Spleen (tissue), 11 donors: ENCODE measurements at regions not wholly inside any gene's neighbourhood (a gene's known extent, or its start where the extent isn't known, plus 50 kb on each side); places are given as distances from the start of the nearest gene placed in this dataset.

Experiments
- DNase-seq: peaks from one replicate; pipeline ENCODE4 v3.0.0-alpha.2; 2020
- H3K27ac ChIP-seq, 8 donors: fragments of 200-600 bp; sonication (generic) in 7 of 8; 1 replicate in 4 of 8; 2 replicates in 4 of 8; pipeline versions ENCODE4 v1.5.0 to v1.8.0; 2016 to 2021; ENCODE audit warnings: inconsistent platforms in 4 of 8, mild to moderate bottlenecking in 4 of 8, moderate library complexity in 1 of 8
- H3K27me3 ChIP-seq, 7 donors: fragments of 200-600 bp; sonication (generic) in 6 of 7; replicated peaks in 1 of 7; 1 replicate in 4 of 7; 2 replicates in 3 of 7; pipeline versions ENCODE4 v1.5.0 to v1.8.0; 2016 to 2021; ENCODE audit warnings: inconsistent platforms in 3 of 7, mild to moderate bottlenecking in 1 of 7
- H3K36me3 ChIP-seq, 6 donors: fragments of 200-600 bp; sonication (generic) in 5 of 6; 1 replicate in 4 of 6; 2 replicates in 2 of 6; pipeline versions ENCODE4 v1.5.0 to v1.8.0; 2016 to 2021; ENCODE audit warnings: inconsistent platforms in 2 of 6
- H3K4me1 ChIP-seq, 6 donors: fragments of 200-600 bp; sonication (generic) in 5 of 6; 1 replicate in 3 of 6; 2 replicates in 3 of 6; pipeline versions ENCODE4 v1.5.0 to v1.8.0; 2016 to 2021; ENCODE audit warnings: inconsistent platforms in 3 of 6
- H3K4me3 ChIP-seq, 8 donors: fragments of 200-600 bp; sonication (generic) in 7 of 8; 1 replicate in 4 of 8; 2 replicates in 4 of 8; pipeline versions ENCODE4 v1.5.0 to v1.8.0; 2016 to 2021; ENCODE audit warnings: inconsistent platforms in 4 of 8, mild to moderate bottlenecking in 4 of 8, moderate library complexity in 2 of 8
- H3K9me3 ChIP-seq, 8 donors: fragments of 200-600 bp; sonication (generic) in 7 of 8; 1 replicate in 4 of 8; 2 replicates in 4 of 8; pipeline versions ENCODE4 v1.5.0 to v1.8.0; 2016 to 2021; ENCODE audit warnings: inconsistent platforms in 4 of 8
- POLR2A ChIP-seq, 3 donors: fragments of 450-650 bp; IDR thresholded peaks; one replicate each; pipeline ENCODE4 v1.5.1; 2017; ENCODE audit warnings: antibody characterized with exemption in 3 of 3, mild to moderate bottlenecking in 1 of 3
- POLR2AphosphoS5 ChIP-seq, 3 donors: sonication (generic); formaldehyde crosslinking; IDR thresholded peaks; one replicate each; pipeline ENCODE4 v1.5.1; 2017; ENCODE audit warnings: antibody characterized with exemption in 3 of 3
- WGBS, 5 donors: extraction: QIAGEN DNeasy Blood & Tissue Kit in 3 of 5; methylation state at CpG; one replicate each; pipeline versions ENCODE4 v1.1.5 to v1.1.7; 2013 to 2018; 5-methylcytosine and 5-hydroxymethylcytosine counted together
- intact Hi-C: fragments of 100-400 bp; cut with DNase I; formaldehyde crosslinking; loops from one replicate; pipeline ENCODE4 v1.15.0; 2023; ENCODE audit warnings: low total_unique reads
- TF ChIP-seq, protein P1 (sequence below), 11 experiments: fragments of 200-600 bp in 7 of 11; fragments of 450-650 bp in 4 of 11; sonication (generic) in 4 of 11; IDR thresholded peaks in 8 of 11; conservative IDR thresholded peaks in 3 of 11; 1 replicate in 7 of 11; 2 replicates in 4 of 11; pipeline versions ENCODE4 v1.4.0 to v1.8.0; 2016 to 2021; ENCODE audit warnings: antibody characterized with exemption in 11 of 11, inconsistent platforms in 4 of 11, mild to moderate bottlenecking in 1 of 11
- donor health status: healthy with polysubstance abuse.
- donor health status: DM: no; HTN: no; CAD: no; lungs with moderate emphysema.
- donor health status: DM: no; HTN: no; CAD: no.
- donor health status: Bipolar disorder and iron deficiency.
- donor health status: healthy.
- donor health status: DM: no; HTN: no; CAD: no.
- donor health status: DM: yes; HTN: yes; CAD: no.

DNA sequence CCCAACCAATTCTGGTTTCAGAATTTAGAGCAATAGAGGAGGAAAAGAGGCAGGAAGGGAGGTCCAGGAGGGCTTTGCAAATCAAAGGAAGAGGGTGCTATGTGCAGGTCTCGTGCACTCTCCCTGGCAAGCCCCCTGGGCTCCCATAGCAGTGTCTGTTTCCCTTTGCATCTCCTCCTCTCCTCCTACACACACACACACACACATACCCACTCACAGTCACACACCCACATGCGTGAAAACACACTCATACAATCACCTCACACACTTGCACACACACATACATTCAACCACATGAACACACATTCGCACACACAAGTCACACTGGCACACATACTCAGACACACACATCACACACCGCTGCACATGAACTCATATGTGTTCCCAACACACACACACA is 105.3 kb downstream of the OAT start:
- TF ChIP-seq POLR2A (IDR thresholded peaks at IDR 0.05) (no peak), POLR2AphosphoS5 (IDR thresholded peaks at IDR 0.05) (no peak)
- TF ChIP-seq, protein P1, sequence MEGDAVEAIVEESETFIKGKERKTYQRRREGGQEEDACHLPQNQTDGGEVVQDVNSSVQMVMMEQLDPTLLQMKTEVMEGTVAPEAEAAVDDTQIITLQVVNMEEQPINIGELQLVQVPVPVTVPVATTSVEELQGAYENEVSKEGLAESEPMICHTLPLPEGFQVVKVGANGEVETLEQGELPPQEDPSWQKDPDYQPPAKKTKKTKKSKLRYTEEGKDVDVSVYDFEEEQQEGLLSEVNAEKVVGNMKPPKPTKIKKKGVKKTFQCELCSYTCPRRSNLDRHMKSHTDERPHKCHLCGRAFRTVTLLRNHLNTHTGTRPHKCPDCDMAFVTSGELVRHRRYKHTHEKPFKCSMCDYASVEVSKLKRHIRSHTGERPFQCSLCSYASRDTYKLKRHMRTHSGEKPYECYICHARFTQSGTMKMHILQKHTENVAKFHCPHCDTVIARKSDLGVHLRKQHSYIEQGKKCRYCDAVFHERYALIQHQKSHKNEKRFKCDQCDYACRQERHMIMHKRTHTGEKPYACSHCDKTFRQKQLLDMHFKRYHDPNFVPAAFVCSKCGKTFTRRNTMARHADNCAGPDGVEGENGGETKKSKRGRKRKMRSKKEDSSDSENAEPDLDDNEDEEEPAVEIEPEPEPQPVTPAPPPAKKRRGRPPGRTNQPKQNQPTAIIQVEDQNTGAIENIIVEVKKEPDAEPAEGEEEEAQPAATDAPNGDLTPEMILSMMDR (IDR thresholded peaks at IDR 0.05 in 8 of 11, conservative IDR thresholded peaks at IDR 0.05 in 3 of 11): no peak
- Histone ChIP-seq H3K4me3 (no peak overlapping the region), H3K27ac (no peak overlapping the region), H3K4me1 (no peaks in the 10 kb centered on the region), H3K36me3 (no peaks in the 10 kb centered on the region), H3K27me3 (no peaks in the 10 kb centered on the region), H3K9me3 (peaks cover 0 to 8% (median 0%) of the 10 kb centered on the region in 8 donors)
- WGBS, 5 donors: 79 to 96% (median 90%) methylated on average over 4 of the region's 4 CpGs
- intact Hi-C loops: no loop called here
- DNase-seq: peak; percentile 29

DNA sequence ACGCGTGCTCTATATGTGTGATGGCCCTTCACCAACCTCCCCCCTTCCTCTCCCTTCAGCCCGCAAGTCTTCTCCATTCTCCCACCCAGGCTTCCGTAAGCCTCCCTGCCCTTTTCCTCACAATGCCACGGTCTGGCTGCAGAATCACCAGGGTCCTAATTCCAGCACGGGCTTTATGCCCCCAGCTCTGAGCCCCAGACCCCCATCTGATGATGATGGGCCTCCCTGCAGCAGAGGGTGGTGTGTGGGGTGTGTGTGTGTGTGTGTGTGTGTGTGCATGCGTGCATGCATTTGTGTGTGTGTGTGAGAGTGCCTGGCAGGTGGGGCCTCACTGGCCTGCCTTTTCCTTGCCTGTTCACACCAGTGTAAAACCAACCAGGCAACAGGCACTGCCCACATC is 109.9 kb downstream of the OAT start:
- no peaks in the 10 kb centered on the region for H3K36me3 ChIP-seq
- H3K27ac ChIP-seq: no peak overlapping the region
- WGBS, 5 donors: 86 to 94% (median 91%) methylated on average over 7 of the region's 7 CpGs
- H3K27me3 ChIP-seq: no peaks in the 10 kb centered on the region
- TF ChIP-seq POLR2A (IDR thresholded peaks at IDR 0.05) (no peak), POLR2AphosphoS5 (IDR thresholded peaks at IDR 0.05) (no peak)
- TF ChIP-seq, protein P1 (IDR thresholded peaks at IDR 0.05 in 8 of 11, conservative IDR thresholded peaks at IDR 0.05 in 3 of 11): no peak
- no peak overlapping the region for H3K4me3 ChIP-seq
- H3K9me3 ChIP-seq: no peaks in the 10 kb centered on the region
- H3K4me1 ChIP-seq: peaks cover 0 to 9% (median 0%) of the 10 kb centered on the region in 6 donors
- DNase-seq: no peak
- intact Hi-C loops: no loop called here

DNA sequence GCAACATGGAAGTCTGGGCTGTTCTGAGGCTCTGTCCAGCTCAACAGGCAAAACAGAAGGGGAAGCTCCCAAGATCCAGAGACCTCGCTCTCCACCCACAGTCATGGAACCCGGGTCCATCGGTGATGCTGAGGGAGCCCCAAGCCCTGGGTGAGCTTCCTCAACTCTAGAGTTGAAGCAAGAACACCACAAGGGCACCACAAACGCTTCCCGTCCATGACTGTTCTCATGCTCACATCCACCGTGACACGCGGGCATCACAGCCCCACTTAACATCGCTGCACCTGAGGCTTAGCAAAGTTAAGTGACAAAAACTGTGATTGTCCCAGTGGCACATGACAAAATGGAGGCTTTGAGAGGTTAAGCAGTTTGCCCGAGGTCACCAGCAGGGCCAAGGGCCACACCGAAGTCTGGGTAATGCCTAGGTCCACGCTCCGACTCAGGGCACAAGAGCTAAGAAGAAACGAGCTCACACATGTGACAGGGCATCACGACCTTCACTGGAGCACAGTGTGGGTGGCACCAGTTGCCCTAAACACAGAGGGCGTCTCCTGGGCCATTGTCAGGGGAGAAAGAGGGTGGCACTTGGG is 110.6 kb downstream of the OAT start:
- no peaks in the 10 kb centered on the region for H3K9me3 ChIP-seq
- intact Hi-C loops: no loop called here
- whole genome bisulfite sequencing, 5 donors: 79 to 94% (median 85%) methylated on average over 14 to 16 of the region's 16 CpGs
- TF ChIP-seq, protein P1 (IDR thresholded peaks at IDR 0.05 in 8 of 11, conservative IDR thresholded peaks at IDR 0.05 in 3 of 11): no peak
- no peak for TF ChIP-seq POLR2A (IDR thresholded peaks at IDR 0.05)
- TF ChIP-seq POLR2AphosphoS5 (IDR thresholded peaks at IDR 0.05): no peak
- no peaks in the 10 kb centered on the region for H3K36me3 ChIP-seq
- no peak overlapping the region for H3K4me3 ChIP-seq
- no peak for DNase-seq
- no peaks in the 10 kb centered on the region for H3K27me3 ChIP-seq
- no peak overlapping the region for H3K27ac ChIP-seq
- H3K4me1 ChIP-seq: peaks cover 0 to 9% (median 0%) of the 10 kb centered on the region in 6 donors

DNA sequence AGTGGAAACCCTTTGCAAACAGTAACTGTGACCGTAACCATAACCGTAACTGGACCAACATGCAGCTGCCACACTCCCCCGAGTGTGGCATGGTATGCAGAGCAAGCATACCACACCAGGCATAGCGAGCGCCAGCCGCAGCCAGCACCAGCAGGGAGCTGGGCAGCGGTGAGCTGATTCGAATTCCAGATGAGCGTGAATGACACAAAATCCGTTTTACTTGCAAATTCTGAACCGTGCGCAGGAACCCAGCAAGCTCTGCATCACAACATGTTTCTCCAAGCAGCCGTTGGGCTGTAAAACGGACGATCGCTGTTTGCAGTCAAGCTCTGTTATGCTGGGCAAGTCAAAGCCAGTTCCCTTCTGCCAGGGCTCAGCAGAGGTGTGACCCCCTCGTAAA is 111.1 kb downstream of the OAT start:
- no peaks in the 10 kb centered on the region for H3K9me3 ChIP-seq
- H3K4me1 ChIP-seq: peaks cover 0 to 9% (median 0%) of the 10 kb centered on the region in 6 donors
- TF ChIP-seq, protein P1 (IDR thresholded peaks at IDR 0.05 in 8 of 11, conservative IDR thresholded peaks at IDR 0.05 in 3 of 11): no peak
- TF ChIP-seq POLR2A (IDR thresholded peaks at IDR 0.05) (no peak), POLR2AphosphoS5 (IDR thresholded peaks at IDR 0.05) (no peak)
- peak overlapping the region in 4 of 8 donors; percentile 57 to 69 (median 66) for H3K27ac ChIP-seq
- intact Hi-C loops: no loop called here
- no peak overlapping the region for H3K4me3 ChIP-seq
- H3K36me3 ChIP-seq: no peaks in the 10 kb centered on the region
- H3K27me3 ChIP-seq: no peaks in the 10 kb centered on the region
- 78 to 95% (median 87%) methylated on average over 12 to 17 of the region's 17 CpGs for WGBS, 5 donors
- DNase-seq: no peak
